Tibial nerve (tissue), 4 donors: ENCODE measurements at regions not wholly inside any gene's neighbourhood (a gene's known extent, or its start where the extent isn't known, plus 50 kb on each side); places are given as distances from the start of the nearest gene placed in this dataset.

Experiments
- DNase-seq, 2 donors: peaks; one replicate each; pipeline ENCODE4 v3.0.0-alpha.2; 2019; ENCODE audit warnings: low spot score in 2 of 2
- H3K27ac ChIP-seq, 4 donors: fragments of 200-600 bp; sonication (generic) in 3 of 4; one replicate each; pipeline ENCODE4 v1.5.1; 2017 to 2019; ENCODE audit warnings: mild to moderate bottlenecking in 1 of 4
- H3K27me3 ChIP-seq, 2 donors: fragments of 200-600 bp; sonication (generic) in 1 of 2; one replicate each; pipeline versions ENCODE4 v1.5.1 to v1.6.0; 2017 to 2019
- H3K36me3 ChIP-seq, 3 donors: fragments of 200-600 bp; sonication (generic); one replicate each; pipeline ENCODE4 v1.5.1; 2018 to 2019
- H3K4me1 ChIP-seq, 4 donors: fragments of 200-600 bp; sonication (generic) in 3 of 4; one replicate each; pipeline ENCODE4 v1.5.1; 2017 to 2019
- H3K4me3 ChIP-seq, 4 donors: fragments of 200-600 bp; sonication (generic) in 3 of 4; one replicate each; pipeline ENCODE4 v1.5.1; 2017 to 2019; ENCODE audit warnings: mild to moderate bottlenecking in 1 of 4, moderate library complexity in 1 of 4
- H3K9me3 ChIP-seq, 4 donors: fragments of 200-600 bp; sonication (generic) in 3 of 4; one replicate each; pipeline ENCODE4 v1.5.1; 2017 to 2019
- EP300 ChIP-seq, 2 donors: sonication (generic); formaldehyde crosslinking; IDR thresholded peaks; one replicate each; pipeline ENCODE4 v1.6.1; 2017; ENCODE audit warnings: antibody characterized with exemption in 2 of 2, mild to moderate bottlenecking in 1 of 2
- POLR2A ChIP-seq, 2 donors: fragments of 450-650 bp; IDR thresholded peaks; one replicate each; pipeline ENCODE4 v1.6.1; 2017; ENCODE audit warnings: antibody characterized with exemption in 2 of 2, mild to moderate bottlenecking in 2 of 2, moderate library complexity in 2 of 2
- WGBS, 2 donors: methylation state at CpG; one replicate each; pipeline ENCODE4 v1.1.5; 2018; 5-methylcytosine and 5-hydroxymethylcytosine counted together
- TF ChIP-seq, protein P1 (sequence below), 5 experiments: fragments of 200-600 bp in 3 of 5; fragments of 450-650 bp in 2 of 5; sonication (generic) in 3 of 5; IDR thresholded peaks; one replicate each; pipeline ENCODE4 v1.5.1; 2016 to 2019; ENCODE audit warnings: antibody characterized with exemption in 5 of 5, mild to moderate bottlenecking in 3 of 5, moderate library complexity in 2 of 5

DNA sequence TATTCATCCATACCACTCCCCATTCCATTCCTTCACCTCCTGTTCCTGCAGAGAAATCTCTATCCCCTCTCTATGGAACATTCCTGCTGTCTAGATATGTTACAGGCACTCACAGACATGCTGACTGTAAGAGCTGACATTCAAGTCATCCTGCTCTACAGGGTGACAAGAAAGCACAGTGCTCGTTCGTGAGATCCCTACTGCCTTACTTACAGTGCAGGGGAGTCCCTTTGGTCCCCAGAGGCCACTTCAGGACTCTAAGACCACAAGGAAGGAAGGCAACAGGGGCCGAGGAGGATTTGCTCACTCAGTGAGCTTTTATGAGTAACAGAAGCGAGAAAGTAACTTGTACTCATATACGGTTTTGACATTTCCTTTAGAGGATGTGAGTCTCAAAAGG lies 110.5 kb downstream of the GAS1 start:
- Histone ChIP-seq H3K4me3 (no peak overlapping the region), H3K4me1 (peaks cover 0 to 9% (median 0%) of the 10 kb centered on the region in 4 donors), H3K9me3 (no peaks in the 10 kb centered on the region), H3K36me3 (no peaks in the 10 kb centered on the region), H3K27me3 (no peaks in the 10 kb centered on the region), H3K27ac (no peak overlapping the region)
- no peak for TF ChIP-seq EP300 (IDR thresholded peaks at IDR 0.05)
- TF ChIP-seq, protein P1, sequence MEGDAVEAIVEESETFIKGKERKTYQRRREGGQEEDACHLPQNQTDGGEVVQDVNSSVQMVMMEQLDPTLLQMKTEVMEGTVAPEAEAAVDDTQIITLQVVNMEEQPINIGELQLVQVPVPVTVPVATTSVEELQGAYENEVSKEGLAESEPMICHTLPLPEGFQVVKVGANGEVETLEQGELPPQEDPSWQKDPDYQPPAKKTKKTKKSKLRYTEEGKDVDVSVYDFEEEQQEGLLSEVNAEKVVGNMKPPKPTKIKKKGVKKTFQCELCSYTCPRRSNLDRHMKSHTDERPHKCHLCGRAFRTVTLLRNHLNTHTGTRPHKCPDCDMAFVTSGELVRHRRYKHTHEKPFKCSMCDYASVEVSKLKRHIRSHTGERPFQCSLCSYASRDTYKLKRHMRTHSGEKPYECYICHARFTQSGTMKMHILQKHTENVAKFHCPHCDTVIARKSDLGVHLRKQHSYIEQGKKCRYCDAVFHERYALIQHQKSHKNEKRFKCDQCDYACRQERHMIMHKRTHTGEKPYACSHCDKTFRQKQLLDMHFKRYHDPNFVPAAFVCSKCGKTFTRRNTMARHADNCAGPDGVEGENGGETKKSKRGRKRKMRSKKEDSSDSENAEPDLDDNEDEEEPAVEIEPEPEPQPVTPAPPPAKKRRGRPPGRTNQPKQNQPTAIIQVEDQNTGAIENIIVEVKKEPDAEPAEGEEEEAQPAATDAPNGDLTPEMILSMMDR (IDR thresholded peaks at IDR 0.05) = no peak
- TF ChIP-seq POLR2A (IDR thresholded peaks at IDR 0.05) = no peak
- 68 to 72% methylated on average over 5 of the region's 5 CpGs for WGBS, 2 donors
- no peak for DNase-seq

DNA sequence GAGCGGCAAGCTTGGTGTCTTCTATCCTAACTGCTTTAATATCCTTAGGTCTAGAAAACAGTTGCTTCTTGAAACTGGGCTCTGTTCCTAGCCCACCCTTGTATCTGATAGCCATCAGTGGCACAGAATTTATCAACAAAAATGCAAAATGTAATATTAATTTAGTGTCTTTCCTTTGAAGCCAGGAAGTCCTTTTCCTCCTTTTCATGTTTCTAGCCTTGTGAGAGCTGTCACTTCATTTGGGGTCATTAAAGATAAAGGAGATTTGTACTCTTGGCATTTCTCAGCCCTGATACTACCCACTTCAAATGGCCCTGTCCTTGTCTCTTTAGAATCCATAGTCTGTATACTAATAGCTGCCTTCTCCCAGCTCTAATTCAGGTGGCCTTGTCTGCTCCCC lies 111.0 kb downstream of the GAS1 start:
- no peak overlapping the region for H3K27ac ChIP-seq
- DNase-seq = no peak
- 97 to 100% methylated on average over 1 of the region's 1 CpG for WGBS, 2 donors
- H3K36me3 ChIP-seq = no peaks in the 10 kb centered on the region
- no peak overlapping the region for H3K4me3 ChIP-seq
- H3K9me3 ChIP-seq = no peaks in the 10 kb centered on the region
- H3K4me1 ChIP-seq = peaks cover 0 to 9% (median 0%) of the 10 kb centered on the region in 4 donors
- no peak for TF ChIP-seq EP300 (IDR thresholded peaks at IDR 0.05)
- TF ChIP-seq, protein P1 (IDR thresholded peaks at IDR 0.05) = no peak
- TF ChIP-seq POLR2A (IDR thresholded peaks at IDR 0.05) = no peak
- H3K27me3 ChIP-seq = no peaks in the 10 kb centered on the region

- 47 to 88% methylated on average over 2 of the region's 2 CpGs for WGBS, 2 donors
- DNase-seq = no peak
These were observed 117.0 kb downstream of the GAS1 start for GRCh38 chr9:86830356-86830755.

DNA sequence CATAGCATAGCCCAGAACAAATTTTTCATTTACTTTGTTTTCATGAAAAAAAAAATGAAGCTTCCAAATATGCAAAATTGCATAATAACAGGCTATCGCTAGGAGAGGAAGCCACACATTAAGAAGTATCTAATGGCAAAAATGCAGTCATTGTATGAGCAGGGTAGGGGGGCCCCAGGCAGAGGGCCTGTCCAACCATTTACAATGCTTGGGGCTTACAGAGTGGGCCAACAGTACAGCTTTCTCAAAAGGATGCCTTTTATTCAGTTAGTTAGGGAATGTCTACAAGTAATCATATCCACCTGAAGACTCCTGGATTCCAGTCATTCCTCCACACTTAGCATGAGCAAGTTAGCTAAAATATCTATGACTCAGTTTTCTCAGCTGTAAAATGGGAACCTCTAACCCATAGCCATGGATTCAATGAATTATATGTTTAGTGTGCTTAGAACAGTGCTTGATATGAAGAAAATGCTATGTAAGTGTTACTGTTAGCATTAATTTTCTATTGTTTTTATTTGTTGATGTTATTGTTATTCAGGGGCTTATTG lies 117.7 kb downstream of the GAS1 start:
- H3K27me3 ChIP-seq = no peaks in the 10 kb centered on the region
- H3K4me3 ChIP-seq = no peak overlapping the region
- WGBS, 2 donors = 41 to 54% methylated on average over 1 of the region's 1 CpG
- H3K9me3 ChIP-seq = no peaks in the 10 kb centered on the region
- no peak for TF ChIP-seq POLR2A (IDR thresholded peaks at IDR 0.05)
- TF ChIP-seq, protein P1 (IDR thresholded peaks at IDR 0.05) = no peak
- TF ChIP-seq EP300 (IDR thresholded peaks at IDR 0.05) = no peak
- DNase-seq = no peak
- no peak overlapping the region for H3K27ac ChIP-seq
- H3K4me1 ChIP-seq = no peaks in the 10 kb centered on the region
- no peaks in the 10 kb centered on the region for H3K36me3 ChIP-seq

More at GRCh38 chr9:86830356-86830755, 117.0 kb downstream of the GAS1 start:
- Histone ChIP-seq H3K9me3 (no peaks in the 10 kb centered on the region), H3K4me1 (no peaks in the 10 kb centered on the region), H3K27me3 (no peaks in the 10 kb centered on the region), H3K27ac (no peak overlapping the region), H3K4me3 (no peak overlapping the region), H3K36me3 (no peaks in the 10 kb centered on the region)
- TF ChIP-seq POLR2A (IDR thresholded peaks at IDR 0.05) = no peak
- TF ChIP-seq EP300 (IDR thresholded peaks at IDR 0.05) = no peak
- TF ChIP-seq, protein P1 (IDR thresholded peaks at IDR 0.05) = no peak

GRCh38 chr9:86828631-86829030 lies 118.7 kb downstream of the GAS1 start:
- no peaks in the 10 kb centered on the region for H3K9me3 ChIP-seq
- no peaks in the 10 kb centered on the region for H3K4me1 ChIP-seq
- no peaks in the 10 kb centered on the region for H3K27me3 ChIP-seq
- H3K36me3 ChIP-seq = no peaks in the 10 kb centered on the region
- TF ChIP-seq, protein P1 (IDR thresholded peaks at IDR 0.05) = no peak
- no peak for TF ChIP-seq POLR2A (IDR thresholded peaks at IDR 0.05)
- TF ChIP-seq EP300 (IDR thresholded peaks at IDR 0.05) = no peak
- WGBS, 2 donors = 64 to 93% methylated on average over 4 of the region's 4 CpGs
- no peak for DNase-seq
- H3K27ac ChIP-seq = no peak overlapping the region
- H3K4me3 ChIP-seq = no peak overlapping the region
